Retina (tissue), 1 donor: ENCODE measurements at regions not wholly inside any gene's neighbourhood (a gene's known extent, or its start where the extent isn't known, plus 50 kb on each side); places are given as distances from the start of the nearest gene placed in this dataset.

Experiments
- DNase-seq: peaks from one replicate; pipeline ENCODE4 v3.0.0-alpha.2; 2016

DNA sequence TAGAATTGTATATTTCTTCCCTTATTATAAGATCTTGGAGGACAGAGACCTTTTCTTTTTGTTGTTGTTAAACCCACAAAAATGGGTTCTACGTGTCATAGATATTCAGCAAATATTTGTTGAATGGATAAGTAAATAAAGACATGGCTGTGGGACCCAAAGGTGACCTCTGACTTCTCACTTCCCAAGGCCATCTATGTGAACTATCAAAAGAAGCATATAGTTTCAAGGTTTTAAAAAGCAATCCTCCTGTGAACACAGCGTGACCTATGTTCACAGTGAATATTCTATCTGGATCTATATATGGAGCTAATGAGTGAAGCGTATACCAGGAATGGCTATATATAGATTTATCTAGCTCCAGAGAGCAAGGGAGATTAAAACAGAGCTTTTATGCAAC is 312.8 kb upstream of the C11orf87 start:
- DNase-seq, result no peak

DNA sequence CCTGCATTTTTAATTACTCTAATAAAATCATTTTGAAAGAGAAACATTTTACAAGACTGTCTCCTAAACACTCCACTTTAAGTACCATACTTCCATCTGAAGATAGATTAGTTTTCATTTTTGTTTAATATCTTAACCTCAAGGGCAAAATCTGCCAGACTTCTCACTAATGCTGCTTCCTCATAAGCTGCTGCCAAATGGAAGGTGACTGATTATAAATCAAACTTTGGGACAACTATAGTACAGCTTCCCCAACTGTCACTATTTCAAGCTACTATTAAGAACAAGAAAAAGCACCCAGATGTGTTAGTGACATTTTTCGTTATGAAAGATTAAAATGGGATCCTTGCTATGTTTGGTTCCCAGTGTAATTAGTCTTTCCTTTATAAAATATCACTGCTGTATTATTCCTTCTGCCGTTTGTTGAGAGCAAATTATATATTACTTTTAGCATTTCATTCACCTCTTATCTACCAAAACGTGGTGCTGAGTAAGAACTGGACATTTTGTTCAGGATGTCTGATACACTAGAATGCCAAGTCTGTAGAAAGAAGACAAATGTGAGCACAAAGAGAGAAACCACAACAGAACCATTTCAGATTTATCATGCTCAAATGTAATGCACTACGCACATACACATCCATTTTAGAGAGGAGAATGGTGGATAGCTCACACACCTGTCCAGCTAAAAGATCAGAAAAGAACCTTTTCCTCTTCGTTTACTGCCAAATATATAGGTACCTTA is 312.2 kb upstream of the C11orf87 start:
- DNase-seq, result no peak

DNA sequence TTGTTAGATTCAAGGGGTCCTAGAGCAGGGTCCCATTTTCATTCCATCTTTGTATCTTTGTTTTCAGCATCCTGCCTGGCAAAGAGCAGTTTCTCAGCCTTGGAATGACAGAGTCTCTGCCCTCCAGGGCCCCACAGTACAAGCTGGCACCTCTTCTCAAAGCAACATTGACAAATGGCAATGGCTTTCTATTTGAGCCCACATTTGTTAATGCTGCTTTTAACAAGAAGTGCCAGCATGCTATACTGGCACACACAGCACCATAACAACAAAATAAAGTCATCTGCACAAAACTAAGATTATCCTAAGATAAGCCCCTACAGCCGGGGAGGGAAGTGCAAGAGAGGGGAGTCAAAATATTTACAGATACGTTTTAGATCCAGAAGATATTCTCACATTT is 309.7 kb upstream of the C11orf87 start:
- DNase-seq, result no peak

DNA sequence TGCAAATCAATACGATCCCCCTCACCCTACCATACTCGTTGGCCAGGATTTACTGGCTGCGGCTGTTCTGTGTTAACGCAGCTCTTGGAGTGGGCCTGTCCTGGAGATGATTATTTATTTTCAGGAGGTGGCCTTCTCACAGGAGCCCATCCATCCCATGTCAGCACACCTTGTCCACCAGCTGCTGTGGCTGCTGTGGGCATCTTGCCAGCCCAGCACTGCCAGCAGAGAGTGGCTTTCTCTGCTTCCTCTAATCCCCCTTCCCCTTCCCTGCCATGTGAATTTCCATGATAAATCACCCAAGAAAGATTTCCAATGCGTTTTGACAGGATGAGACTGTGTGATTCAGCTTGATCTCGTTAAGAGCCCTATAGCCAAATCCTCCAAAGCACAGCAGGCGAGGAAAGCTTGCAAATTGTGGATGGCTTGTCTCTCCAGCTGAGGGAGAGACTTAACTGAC is 309.1 kb upstream of the C11orf87 start:
- peak; percentile 78 for DNase-seq

DNA sequence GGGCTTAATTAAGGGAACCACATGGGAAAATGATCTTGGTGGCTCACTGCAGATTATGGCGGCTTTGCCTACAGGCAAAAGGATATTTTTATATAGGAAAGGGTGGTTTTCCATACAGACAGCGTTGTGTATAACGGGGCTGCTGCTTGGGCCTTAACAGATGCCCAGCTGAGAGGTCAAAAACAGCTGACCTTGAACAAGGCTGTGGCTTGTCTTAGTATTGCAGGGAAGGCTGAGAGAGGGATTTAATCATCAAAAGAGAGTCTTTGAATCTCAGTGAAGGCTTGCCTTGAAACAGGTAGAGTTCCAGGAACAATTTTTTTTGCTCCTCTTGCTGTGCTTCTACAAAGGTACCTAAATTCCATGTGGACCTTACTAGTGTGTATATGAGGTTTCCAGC is 301.6 kb upstream of the C11orf87 start:
- DNase-seq, result no peak

DNA sequence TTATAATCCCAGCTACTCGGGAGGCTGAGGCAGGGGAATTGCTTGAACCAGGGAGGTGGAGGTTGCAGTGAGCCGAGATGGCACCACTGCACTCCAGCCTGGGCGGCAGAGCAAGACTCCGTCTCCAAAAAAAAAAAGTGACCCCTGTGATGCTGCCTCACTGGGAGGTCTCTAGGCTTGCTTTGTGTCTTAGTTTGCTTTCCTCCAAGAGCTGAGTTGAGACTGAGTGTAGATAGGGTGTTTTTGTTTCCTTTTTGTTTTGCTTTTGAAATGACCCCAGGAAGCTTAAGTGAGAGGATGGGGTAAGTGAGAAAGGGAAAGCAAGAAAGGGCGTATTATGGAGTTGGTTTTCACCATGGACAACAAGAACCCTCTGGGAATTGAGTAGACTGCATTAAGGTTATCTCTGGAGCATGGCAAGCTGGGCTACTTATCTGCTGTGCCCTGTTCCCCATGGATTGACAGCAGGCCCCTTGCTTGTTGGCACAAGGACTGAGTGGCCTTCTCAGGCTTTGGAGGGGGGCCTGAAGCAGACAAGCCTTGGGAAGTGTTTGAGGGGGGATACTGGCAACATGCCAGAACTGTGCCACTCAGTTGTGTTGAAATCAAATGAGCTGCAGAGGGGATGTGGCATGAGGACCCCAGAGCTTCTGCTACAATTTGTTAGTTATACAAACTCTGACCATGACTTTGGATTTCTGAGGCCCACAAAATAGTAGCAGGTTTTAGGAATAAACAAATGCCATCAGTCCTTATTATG is 300.6 kb upstream of the C11orf87 start:
- DNase-seq, result no peak

DNA sequence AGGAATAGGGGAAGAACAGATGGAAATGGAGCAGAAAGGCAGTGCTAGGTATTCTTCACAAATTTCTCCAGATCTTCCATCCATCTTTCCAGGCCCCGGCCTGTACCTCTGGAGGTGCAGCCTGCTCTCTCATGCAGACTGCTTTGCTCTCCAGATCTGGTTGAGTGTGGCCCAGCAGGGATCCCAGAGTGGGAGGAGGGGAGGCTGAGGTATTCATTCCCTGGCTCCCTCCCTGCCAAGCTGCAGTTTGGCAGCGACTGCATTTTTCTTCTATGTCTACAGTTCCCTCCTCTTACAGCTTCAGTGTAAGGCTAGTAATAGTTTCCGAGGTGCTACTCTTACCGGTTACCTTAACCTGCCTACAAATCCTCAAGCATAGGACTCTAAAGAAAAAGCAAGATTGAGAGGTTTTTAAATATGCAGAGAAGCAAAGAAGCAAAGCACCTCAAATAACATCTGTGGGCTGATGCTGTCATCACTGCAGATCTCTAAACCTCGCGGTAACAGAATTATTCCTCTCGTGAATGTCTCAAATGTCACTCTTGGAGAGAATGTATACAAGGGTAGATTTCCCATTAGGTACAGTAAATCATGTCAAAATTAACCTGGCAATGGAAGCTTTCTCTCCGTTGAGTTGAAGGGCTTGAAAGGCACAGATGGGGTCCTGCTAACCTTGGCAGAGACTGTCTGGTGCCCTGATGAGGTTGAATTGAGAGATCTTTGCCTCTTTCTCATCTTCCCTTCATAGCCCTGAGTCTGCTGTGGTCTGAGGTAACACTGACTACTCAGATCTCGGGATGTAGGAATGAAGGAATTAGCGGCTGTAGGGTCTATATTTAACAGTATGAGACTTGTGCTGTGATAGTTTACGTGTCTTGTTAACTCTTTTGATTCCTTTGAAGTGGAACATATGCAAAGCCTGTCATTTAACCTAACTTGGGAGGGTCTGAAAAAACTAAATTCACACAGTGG is 297.9 kb upstream of the C11orf87 start:
- no peak for DNase-seq

DNA sequence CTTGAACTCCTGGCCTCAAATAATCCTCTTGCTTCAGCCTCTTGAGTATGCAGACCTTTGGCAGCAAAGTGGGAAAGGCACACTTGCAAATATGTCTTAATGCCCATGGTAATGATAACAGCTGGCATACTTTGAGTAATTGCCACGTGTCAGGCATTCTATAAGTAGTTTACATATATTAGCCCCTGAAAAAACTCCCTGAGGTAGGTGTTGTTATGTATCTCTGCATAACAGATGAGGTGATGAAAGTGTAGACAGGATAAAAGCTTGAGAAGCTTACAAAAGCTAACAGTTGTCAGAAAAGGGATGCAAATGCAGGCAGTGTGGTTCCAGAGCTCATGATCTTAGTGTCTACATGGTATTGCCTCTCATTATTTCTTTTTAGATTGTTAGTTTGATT is 291.1 kb upstream of the C11orf87 start:
- DNase-seq, result no peak

DNA sequence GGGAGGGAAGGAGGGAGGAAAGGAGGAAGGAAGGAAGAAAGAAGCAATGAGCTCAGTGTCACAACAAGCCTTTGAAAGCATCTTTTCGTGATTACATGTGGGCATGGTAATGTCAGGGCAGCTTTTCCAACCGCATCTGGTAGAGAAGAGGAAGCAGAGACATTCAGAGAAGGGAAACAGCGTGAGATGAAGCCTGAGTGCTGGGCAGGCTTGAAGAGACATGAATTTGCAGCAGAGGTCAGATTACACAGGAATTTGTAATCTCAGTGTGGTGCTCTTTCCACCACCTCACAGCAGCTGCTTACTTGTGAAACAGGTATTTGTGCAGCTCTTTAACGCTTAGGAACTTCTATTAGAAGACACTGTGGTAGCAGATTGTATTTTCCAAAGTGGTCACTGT is 289.5 kb upstream of the C11orf87 start:
- no peak for DNase-seq

DNA sequence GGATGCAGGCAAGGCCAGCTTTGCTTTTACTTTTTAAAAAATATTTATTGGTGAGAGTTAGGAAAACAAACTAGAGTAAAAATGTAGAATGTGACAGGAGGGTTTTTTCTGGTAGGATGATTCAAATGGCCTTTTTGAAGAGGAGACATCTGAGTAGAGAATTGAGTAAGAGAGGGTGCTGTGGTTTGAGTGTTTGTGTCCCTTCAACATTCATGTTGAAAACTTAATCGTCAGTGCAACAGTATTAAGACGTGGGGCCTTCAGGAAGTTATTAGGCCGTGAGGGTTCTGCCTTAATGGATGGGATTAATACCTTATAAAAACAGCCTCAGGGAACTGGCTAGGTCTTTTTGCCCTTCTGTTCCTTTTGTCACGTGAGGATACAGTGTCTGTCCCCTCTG is 288.8 kb upstream of the C11orf87 start:
- DNase-seq, result no peak

DNA sequence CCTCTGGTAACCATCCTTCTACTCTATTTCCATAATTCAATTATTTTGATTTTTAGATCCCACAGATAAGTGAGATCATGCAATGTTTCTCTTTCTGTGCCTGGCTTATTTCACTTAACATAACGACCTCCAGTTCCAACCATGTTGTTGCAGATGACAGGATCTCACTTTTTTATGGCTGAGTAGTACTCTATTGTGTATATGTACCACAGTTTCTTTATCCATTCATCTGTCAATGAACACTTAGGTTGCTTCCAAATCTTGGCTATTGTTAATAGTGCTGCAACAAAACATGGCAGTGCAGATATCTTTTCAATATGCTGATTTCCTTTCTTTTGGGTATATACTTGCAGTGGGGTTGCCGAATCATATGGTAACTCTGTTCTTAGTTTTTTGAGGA is 286.4 kb upstream of the C11orf87 start:
- no peak for DNase-seq

DNA sequence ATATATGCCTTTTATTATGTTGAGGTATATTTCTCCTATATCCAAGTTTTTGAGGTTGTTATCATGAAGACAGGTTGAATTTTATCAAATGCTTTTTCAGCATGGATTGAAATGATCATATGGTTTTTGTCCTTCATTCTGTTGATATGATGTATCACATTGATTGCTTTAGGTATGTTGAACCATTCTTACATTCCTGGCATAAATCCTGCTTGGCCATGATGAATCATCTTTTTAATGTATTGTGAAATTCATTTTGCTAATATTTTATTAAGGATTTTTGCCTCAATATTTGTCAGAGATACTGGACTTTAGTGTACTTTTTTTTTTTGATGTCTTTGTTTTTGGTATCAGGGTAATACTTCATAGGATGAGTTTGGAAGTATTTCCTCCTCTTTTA is 283.8 kb upstream of the C11orf87 start:
- no peak for DNase-seq

DNA sequence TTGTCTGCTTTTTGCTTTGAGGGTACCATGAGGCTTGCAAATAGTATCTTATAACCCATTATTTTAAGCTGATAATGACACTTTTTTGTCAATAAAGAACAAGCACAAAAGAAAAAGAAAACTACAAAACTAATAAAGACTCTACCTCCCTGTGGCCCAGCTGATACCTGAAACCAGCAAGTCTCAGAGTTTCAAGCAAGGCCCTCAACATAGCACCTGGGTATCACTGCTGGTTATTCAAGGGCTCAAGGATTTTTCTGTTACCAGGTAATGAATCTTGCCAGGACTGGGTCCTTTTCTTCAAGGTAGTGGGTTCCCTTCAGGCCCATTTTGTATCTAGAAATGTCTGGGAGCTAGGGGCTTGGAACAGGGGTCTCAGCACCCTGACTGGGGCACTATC is 281.6 kb upstream of the C11orf87 start:
- no peak for DNase-seq

DNA sequence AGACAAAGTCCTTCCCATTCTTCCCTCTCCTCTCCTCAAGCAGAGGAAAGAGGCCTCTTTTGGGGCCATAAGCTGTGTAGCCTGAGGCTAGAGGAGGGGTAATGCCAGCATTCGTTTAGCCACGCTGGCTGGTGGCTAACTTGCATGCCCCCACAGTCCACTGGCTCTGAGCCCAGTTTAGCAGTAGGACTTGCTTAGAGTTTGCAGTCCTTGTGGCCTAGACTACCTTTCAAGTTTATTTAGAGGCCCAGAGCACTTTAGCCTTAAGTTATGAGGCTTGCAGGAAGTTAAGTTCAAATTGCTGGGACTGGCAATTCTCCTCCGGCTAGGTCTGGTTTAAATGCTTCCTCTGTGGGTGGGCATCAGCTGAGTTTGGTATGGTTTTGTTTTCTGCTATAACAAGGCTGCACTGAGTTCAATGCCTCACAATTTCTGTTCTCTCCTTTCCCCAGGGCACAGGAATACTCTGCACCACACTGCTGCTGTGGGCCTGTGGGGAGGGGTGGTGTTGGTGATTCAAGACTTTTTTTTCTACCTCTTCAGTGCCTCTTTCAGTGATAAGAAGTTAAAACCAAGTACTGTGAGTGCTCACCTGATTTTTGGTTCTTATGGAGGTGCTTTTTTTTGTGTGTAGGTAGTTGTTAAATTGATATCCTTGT is 281.0 kb upstream of the C11orf87 start:
- no peak for DNase-seq

DNA sequence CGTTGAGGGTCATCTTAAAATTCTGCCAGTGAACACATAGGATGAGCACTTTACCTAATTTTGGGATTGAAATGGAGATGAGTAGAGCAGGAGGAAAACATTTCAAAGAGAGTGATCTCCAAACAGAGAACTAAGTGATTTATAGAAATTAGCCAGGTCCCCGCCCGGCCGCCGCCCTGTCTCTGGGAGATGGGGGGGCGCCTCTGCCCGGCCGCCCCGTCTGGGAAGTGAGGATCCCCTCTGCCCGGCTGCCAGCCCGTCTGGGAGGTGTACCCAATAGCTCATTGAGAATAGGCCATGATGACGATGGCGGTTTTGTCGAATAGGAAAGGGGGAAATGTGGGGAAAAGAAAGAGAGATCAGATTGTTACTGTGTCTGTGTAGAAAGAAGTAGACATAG is 276.7 kb upstream of the C11orf87 start:
- DNase-seq, result no peak

DNA sequence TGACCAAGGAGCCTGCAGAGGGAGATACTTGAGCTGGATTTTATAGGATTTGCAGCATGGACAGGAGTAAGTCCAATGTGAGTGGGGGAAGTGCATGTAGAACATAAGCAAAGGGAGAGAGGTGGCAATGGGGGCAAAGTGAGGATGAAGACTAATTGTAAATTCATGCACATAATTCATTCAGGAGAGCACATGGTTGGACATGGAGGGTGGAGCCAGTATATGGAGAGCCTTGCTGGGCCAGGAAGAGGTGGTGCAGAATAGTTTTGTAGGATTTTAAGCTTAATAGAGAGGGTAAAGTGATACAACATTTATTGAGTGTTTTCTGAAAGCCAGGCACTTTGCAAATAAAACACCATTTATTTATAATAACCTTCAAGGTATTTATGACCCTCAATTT is 274.3 kb upstream of the C11orf87 start:
- DNase-seq, result no peak

DNA sequence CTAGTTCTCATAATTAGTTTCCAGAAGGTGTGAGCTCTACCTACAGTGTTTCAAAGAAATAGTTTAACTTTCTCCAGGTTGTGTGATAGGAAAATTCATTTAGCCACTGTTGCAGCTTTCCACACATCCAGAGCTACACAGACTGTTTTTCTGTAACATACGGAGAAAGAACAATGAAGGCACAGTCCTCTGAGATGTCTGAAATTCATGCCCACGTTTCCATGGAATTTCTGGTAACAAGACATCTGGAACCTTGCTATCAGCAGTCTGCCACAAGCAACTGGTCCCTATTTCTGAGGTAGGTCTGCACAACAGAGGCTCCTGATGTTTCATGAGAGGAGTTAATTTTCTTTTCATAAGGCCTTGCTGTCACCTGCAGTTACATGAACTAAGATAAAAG is 273.3 kb upstream of the C11orf87 start:
- no peak for DNase-seq

DNA sequence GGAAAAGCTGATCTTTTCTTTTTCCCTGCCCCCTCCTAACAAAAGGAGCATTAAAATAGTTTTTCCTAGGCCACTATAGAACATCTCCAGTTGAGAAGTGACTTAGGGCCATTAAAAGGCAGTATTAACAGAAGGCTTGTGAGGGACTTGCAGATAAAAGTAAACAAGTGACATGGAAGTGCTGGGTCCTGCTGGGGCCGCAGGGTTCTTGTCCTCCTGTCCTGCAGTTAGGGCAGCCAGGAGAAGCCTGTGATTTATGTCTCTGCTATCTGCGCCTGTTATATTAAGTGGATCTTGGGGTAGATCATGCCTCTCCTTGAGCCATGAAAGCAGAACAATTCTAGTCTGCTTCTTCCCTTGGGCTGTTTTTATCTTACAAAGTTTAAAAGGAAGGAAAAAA is 271.4 kb upstream of the C11orf87 start:
- DNase-seq, result peak; percentile 27

DNA sequence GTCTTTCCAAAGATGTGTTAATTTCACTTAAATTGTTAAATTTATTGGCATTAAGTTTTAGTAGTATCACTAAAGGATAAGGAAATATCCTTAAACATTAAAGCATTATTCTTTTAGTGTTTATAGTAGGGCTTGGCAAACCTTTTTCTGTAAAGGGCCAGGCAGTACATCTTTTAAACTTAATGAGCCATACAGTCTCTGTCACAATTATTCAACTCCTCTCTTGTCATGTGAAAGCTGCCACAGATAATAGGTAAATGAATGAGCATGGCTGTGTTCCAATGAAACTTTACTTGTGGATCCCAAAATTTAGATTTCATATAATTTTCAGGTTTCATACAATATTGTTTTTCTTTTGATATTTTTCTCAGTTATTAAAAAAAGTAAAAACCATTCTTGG is 268.2 kb upstream of the C11orf87 start:
- no peak for DNase-seq

DNA sequence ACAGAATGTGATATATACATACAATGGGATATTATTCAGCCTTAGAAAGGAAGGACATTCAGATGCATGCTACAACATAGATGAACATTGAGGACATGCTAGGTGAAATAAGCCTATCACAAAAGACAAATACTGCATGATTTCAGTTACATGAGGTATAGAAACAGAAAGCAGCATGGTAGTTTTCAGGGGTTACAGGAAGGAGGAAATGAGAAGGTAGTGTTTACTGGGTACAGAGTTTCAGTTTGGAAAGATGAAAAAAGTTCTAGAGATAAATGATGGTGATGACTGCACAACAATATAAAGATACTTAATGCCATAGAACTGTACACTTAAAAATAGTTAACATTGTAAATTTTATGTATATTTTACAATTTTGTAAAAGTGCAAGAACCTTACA is 266.7 kb upstream of the C11orf87 start:
- DNase-seq, result no peak

DNA sequence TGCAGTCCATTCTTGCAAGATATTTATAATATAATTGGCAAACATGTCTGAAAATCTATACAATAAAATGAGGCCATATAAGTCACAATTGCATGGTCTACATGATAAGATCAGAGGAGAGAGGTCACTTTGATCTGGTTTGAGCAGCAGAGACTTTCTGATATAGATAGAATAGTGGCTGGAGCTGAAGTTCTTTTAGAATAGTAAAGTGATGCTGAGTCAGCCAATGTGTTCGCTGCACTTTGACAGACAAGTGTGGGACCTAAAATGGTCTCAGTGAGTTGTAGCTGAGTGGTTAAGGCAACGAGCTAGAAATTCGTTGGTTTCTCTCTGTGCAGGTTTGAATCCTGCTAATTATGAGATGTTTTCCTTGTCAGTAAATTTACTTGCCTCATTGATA is 257.0 kb upstream of the C11orf87 start:
- no peak for DNase-seq

DNA sequence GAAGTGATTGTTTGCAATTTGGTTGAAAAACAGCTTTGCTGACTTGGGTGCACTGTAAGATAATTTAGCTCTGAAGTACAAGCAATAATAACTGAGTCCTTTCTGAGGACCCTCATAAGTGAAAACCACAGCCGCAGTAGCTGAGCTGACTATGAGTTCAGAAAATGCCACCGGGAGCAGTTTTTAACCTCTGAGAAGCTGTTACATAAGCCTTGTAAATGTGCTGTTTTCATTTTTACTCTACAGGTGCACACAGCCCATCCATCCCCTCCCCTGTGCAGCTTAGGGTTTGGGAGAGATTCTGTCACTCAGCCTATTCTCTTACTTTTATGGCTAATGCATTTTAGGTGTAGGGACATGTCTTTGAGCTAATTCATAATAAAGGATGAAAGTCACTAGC is 255.5 kb upstream of the C11orf87 start:
- no peak for DNase-seq

DNA sequence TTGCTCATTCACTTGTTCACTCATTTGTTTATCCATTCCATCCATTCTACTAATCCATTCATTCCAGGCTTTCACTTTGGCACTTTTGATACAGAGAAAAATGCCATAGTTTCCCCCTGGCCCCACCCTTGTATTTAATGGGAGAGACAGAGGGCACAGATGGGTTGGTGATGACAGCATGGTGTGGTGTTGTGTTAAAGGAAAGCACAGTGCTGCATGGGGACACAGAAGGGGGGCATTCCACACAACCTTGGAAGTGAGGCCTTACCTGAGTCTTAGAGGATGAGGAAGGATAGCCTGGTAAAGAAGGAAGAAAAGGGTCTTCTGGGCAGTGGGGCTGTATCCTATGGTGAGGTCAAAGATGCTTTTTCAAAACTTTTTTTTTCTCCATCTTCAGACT is 248.5 kb upstream of the C11orf87 start:
- DNase-seq, result no peak
